Lower lobe of right lung (tissue), 2 donors: ENCODE measurements at regions not wholly inside any gene's neighbourhood (a gene's known extent, or its start where the extent isn't known, plus 50 kb on each side); places are given as distances from the start of the nearest gene placed in this dataset.

Source experiments
- ATAC-seq, 2 donors: fragments of 200-7000 bp; cut with Tn5 transposase; one replicate each; pipeline ENCODE4 v1.9.1; 2020 to 2022; ENCODE audit warnings: mild to moderate bottlenecking in 2 of 2, moderate library complexity in 2 of 2
- DNase-seq: peaks from one replicate; pipeline ENCODE4 v3.0.0-alpha.2; 2020
- H3K27ac ChIP-seq: fragments of 200-600 bp; one replicate; pipeline ENCODE4 v1.8.0; 2022
- H3K27me3 ChIP-seq: fragments of 200-600 bp; one replicate; pipeline ENCODE4 v1.8.0; 2022; ENCODE audit warnings: low read depth
- H3K36me3 ChIP-seq: fragments of 200-600 bp; one replicate; pipeline ENCODE4 v1.8.0; 2022; ENCODE audit warnings: mild to moderate bottlenecking
- H3K4me1 ChIP-seq: fragments of 200-600 bp; one replicate; pipeline ENCODE4 v1.8.0; 2022
- H3K4me3 ChIP-seq: fragments of 200-600 bp; one replicate; pipeline ENCODE4 v1.8.0; 2022; ENCODE audit warnings: mild to moderate bottlenecking
- H3K9me3 ChIP-seq: fragments of 200-600 bp; one replicate; pipeline ENCODE4 v1.8.0; 2022
- intact Hi-C: fragments of 100-400 bp; cut with DNase I; formaldehyde crosslinking; loops from one replicate; pipeline ENCODE4 v1.11.0; 2022
- TF ChIP-seq, protein P1 (sequence below): fragments of 200-600 bp; IDR thresholded peaks from one replicate; pipeline ENCODE4 v1.8.0; 2022; ENCODE audit warnings: antibody characterized with exemption, mild to moderate bottlenecking
- donor health status: DM: no; HTN: yes; CAD: no; lungs with severe emphysema.

DNA sequence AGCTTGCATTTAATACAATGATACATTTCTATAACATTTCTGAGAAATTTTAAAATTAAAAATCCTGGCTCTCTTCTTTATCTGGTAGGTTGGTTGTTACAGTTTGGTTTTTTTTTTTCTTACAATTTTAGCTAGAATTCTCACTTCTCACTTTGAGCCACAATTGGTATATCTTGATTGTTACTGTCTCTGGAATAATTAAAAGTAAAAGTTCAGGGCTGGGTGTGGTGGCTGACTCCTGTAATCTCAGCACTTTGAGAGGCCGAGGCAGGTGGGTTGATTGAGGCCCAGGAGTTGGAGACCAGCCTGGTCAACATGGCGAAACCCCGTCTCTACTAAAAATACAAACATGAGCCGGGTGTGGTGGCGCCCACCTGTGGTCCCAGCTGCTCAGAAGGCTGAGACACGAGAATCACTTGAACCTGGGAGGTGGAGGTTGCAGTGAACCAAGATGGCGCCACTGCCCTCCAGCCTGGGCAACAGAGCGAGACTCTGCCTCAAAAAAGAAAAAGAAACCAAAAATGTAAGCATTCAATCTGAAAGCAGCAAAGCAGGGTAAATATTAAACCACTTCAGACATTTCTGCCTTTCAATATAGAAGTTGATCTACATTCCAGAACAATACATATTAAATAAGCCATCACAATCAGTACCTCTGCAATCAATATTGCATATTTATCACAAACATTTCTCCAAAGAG is 88.6 kb upstream of the PFKP start:
- ATAC-seq (no peak), DNase-seq (no peak)
- Histone ChIP-seq H3K9me3 (no peaks in the 10 kb centered on the region), H3K4me1 (peaks cover 6% of the 10 kb centered on the region), H3K27me3 (no peaks in the 10 kb centered on the region), H3K36me3 (no peaks in the 10 kb centered on the region), H3K4me3 (no peak overlapping the region), H3K27ac (no peak overlapping the region)
- TF ChIP-seq, protein P1, sequence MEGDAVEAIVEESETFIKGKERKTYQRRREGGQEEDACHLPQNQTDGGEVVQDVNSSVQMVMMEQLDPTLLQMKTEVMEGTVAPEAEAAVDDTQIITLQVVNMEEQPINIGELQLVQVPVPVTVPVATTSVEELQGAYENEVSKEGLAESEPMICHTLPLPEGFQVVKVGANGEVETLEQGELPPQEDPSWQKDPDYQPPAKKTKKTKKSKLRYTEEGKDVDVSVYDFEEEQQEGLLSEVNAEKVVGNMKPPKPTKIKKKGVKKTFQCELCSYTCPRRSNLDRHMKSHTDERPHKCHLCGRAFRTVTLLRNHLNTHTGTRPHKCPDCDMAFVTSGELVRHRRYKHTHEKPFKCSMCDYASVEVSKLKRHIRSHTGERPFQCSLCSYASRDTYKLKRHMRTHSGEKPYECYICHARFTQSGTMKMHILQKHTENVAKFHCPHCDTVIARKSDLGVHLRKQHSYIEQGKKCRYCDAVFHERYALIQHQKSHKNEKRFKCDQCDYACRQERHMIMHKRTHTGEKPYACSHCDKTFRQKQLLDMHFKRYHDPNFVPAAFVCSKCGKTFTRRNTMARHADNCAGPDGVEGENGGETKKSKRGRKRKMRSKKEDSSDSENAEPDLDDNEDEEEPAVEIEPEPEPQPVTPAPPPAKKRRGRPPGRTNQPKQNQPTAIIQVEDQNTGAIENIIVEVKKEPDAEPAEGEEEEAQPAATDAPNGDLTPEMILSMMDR, result no peak
- intact Hi-C loops, result no loop called here

DNA sequence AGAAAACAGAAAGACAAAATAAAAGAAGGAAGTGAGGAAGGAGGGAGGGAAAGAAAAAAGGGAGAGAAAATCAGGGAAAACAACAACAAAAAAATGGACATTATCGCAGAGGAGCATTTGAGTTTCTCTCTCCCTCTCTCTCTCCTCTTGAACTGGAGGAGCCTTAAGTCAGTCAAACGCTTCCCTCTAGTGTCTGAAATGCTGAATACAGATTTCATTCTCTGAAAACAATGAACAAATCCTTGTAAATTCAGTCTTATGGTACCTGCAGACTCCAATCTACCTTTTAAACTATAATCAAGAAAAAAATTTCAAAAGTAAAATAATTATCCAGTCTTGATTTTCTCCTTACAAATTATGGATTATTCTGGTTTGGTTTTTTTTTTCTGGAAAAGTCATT is 89.2 kb upstream of the PFKP start:
- Histone ChIP-seq H3K9me3 (no peaks in the 10 kb centered on the region), H3K36me3 (no peaks in the 10 kb centered on the region), H3K4me3 (no peak overlapping the region), H3K4me1 (peaks cover 6% of the 10 kb centered on the region), H3K27ac (no peak overlapping the region), H3K27me3 (no peaks in the 10 kb centered on the region)
- intact Hi-C loops, result no loop called here
- DNase-seq (no peak), ATAC-seq (peak; percentile 72 to 73)
- TF ChIP-seq, protein P1, result peak; percentile 47

DNA sequence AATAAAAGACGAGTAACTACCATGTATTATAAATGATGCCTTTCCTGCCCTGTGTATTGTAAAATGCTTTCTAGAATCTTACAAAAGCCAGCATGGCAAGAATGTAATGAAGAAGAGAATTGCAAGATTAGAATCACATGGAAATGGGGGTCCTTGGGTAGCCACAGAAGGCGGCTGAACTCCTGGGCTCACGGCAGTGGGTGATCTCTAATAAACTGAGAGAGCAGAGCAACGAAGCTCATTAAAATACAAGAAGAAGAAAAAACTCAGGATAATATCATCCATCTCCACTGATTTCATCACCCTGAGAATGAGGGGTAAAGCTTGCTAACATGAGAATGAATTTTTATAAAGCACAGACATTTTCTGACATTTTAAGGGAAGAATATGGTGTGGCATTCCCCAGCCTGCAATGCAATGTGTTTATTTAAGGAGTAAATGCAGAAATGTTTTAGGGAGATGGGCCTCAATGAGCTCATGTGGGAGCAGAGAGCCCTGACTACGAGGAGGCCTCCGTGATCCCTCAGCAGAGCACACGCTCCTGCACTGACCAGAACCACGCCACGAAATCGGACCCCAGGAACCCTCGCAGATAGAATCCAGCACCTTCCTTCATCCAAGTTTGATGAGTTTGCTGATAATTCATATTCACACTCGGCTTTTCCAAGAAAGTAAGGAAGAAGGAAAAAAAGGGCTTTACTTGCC is 92.7 kb upstream of the PFKP start:
- Histone ChIP-seq H3K4me3 (no peak overlapping the region), H3K27ac (no peak overlapping the region), H3K4me1 (peaks cover under 1% of the 10 kb centered on the region), H3K9me3 (no peaks in the 10 kb centered on the region), H3K27me3 (no peaks in the 10 kb centered on the region), H3K36me3 (no peaks in the 10 kb centered on the region)
- intact Hi-C loops, result no loop called here
- DNase-seq (no peak), ATAC-seq (no peak)
- TF ChIP-seq, protein P1, result no peak

DNA sequence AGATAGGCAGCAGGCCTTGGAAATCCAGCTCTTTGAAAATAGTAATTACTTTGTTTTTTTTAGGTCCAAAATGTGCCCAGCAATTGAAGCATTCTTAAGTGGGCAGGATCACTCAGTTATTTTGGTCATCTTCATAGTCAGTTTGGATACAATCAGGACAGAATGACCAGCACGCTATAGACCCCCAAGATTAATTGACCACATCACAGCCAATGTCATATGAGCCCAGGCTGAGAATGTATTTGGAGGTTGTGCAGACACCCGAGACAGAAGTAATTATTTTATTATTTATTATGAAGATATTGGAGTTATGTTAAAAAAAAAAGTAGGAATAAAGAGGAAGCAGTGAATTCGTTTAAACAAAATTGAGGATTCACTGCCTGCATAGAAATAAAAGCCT is 93.3 kb upstream of the PFKP start:
- H3K27ac ChIP-seq, result no peak overlapping the region
- H3K4me3 ChIP-seq, result no peak overlapping the region
- no peaks in the 10 kb centered on the region for H3K27me3 ChIP-seq
- H3K9me3 ChIP-seq, result no peaks in the 10 kb centered on the region
- TF ChIP-seq, protein P1, result no peak
- no peaks in the 10 kb centered on the region for H3K4me1 ChIP-seq
- intact Hi-C loops, result no loop called here
- ATAC-seq, result no peak
- DNase-seq, result no peak
- H3K36me3 ChIP-seq, result no peaks in the 10 kb centered on the region

DNA sequence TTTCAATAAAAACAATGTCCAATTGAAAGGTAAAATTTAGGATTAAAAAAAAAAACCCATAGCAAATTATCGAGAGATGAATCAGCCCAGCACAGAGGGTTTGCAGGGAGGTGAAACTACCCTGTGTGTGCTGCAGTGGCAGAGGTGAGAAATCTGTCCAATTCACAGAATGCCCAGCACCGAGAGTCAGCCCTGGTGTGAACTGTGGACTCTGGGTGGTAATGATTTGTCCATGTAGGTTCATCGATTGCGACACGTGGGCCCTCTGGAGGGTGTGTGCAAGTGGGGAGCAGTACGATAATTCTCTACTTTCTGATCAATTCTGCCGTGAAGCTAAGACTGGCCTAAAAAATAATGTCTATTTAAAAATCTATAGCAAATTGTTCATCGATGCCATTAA is 94.5 kb upstream of the PFKP start:
- intact Hi-C loops, result no loop called here
- Histone ChIP-seq H3K4me3 (no peak overlapping the region), H3K27ac (no peak overlapping the region), H3K9me3 (no peaks in the 10 kb centered on the region), H3K4me1 (no peaks in the 10 kb centered on the region), H3K27me3 (no peaks in the 10 kb centered on the region), H3K36me3 (no peaks in the 10 kb centered on the region)
- TF ChIP-seq, protein P1, result no peak
- ATAC-seq (no peak), DNase-seq (no peak)
